HL-60 (cell line): ENCODE measurements at regions not wholly inside any gene's neighbourhood (a gene's known extent, or its start where the extent isn't known, plus 50 kb on each side); places are given as distances from the start of the nearest gene placed in this dataset.
"Not testable (repeated sequence)": the region's sequence is repeated elsewhere in the genome, so short reads cannot be mapped to it uniquely, and the experiment has no call there.

Source experiments
- POLR2AphosphoS5 ChIP-seq: IDR thresholded peaks from 2 replicates; pipeline ENCODE4 v1.6.1; 2012; ENCODE audit warnings: low read depth
- SPI1 ChIP-seq: IDR thresholded peaks from 2 replicates; pipeline ENCODE4 v1.6.1; 2012; ENCODE audit warnings: low read depth, mild to moderate bottlenecking, borderline replicate concordance
- TF ChIP-seq, protein P1 (sequence below): IDR thresholded peaks from one replicate; pipeline ENCODE4 v1.5.1; 2011; ENCODE audit warnings: low read length, control low read depth, inconsistent platforms; ENCODE audit not compliant: insufficient read depth

DNA sequence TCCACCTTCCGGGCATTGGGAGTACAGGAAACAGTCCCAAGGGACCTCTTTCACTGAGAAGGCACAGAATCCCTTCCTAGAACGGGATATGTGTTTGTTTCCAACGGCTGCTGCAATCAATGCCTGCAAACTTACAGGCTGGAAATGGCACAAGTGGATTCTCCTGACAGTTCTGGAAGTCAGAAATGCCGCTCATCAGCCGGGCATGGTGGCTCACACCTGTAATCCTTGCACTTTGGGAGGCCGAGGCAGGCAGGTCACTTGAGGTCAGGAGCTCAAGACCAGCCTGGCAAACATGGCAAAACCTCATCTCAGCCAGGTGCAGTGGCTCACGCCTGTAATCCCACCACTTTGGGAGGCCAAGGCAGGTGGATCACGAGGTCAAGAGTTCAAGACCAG is 97.0 kb upstream of the FGF3 start:
- TF ChIP-seq, protein P1, sequence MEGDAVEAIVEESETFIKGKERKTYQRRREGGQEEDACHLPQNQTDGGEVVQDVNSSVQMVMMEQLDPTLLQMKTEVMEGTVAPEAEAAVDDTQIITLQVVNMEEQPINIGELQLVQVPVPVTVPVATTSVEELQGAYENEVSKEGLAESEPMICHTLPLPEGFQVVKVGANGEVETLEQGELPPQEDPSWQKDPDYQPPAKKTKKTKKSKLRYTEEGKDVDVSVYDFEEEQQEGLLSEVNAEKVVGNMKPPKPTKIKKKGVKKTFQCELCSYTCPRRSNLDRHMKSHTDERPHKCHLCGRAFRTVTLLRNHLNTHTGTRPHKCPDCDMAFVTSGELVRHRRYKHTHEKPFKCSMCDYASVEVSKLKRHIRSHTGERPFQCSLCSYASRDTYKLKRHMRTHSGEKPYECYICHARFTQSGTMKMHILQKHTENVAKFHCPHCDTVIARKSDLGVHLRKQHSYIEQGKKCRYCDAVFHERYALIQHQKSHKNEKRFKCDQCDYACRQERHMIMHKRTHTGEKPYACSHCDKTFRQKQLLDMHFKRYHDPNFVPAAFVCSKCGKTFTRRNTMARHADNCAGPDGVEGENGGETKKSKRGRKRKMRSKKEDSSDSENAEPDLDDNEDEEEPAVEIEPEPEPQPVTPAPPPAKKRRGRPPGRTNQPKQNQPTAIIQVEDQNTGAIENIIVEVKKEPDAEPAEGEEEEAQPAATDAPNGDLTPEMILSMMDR: not testable (repeated sequence)
- not testable (repeated sequence) for TF ChIP-seq SPI1, POLR2AphosphoS5
